Panc1 (cell line): ENCODE measurements at regions not wholly inside any gene's neighbourhood (a gene's known extent, or its start where the extent isn't known, plus 50 kb on each side); places are given as distances from the start of the nearest gene placed in this dataset.

Experiments used
- ATAC-seq: fragments of 200-7000 bp; cut with Tn5 transposase; 2 replicates; pipeline ENCODE4 v1.9.1; 2020; ENCODE audit warnings: mild to moderate bottlenecking, moderate library complexity
- BruUV-seq: library from RNA; stranded (reverse); fragments of 400-500 nt; replicated peaks from 2 replicates; lab custom pipeline; 2021; lab: Mats Ljungman, UMichigan
- CTCF ChIA-PET: fragments of 300-600 bp; sonication (Branson Sonifier 250); formaldehyde crosslinking; loops from one replicate; lab custom pipeline; 2022; ENCODE audit warnings: antibody characterized with exemption; lab: Charles Lee
- POLR2A ChIA-PET: fragments of 300-600 bp; sonication (Branson Sonifier 250); formaldehyde crosslinking; loops from one replicate; lab custom pipeline; 2022; ENCODE audit warnings: antibody characterized with exemption; lab: Charles Lee
- DNase-seq: peaks from one replicate; pipeline ENCODE4 v3.0.0-alpha.2; 2010; ENCODE audit warnings: low read depth, low spot score
- H3K27ac ChIP-seq: 2 replicates; pipeline ENCODE4 v1.5.1; 2011; ENCODE audit warnings: mild to moderate bottlenecking, low read length, inconsistent platforms
- H3K27me3 ChIP-seq: fragments of 200-500 bp; sonication (Bioruptor generic); 2 replicates; pipeline ENCODE4 v1.6.0; 2014; ENCODE audit warnings: low read length, inconsistent platforms; ENCODE audit not compliant: control insufficient read depth, insufficient read depth
- H3K36me3 ChIP-seq: fragments of 200-500 bp; sonication (Bioruptor generic); 2 replicates; pipeline ENCODE4 v1.5.1; 2014; ENCODE audit warnings: inconsistent platforms, mild to moderate bottlenecking, low read length, moderate library complexity; ENCODE audit not compliant: control insufficient read depth, insufficient read depth
- H3K4me1 ChIP-seq: 2 replicates; pipeline ENCODE4 v1.5.1; 2011; ENCODE audit warnings: inconsistent platforms, mild to moderate bottlenecking, low read length, moderate library complexity; ENCODE audit not compliant: control insufficient read depth, insufficient read depth
- H3K4me3 ChIP-seq, 2 experiments: 2 replicates each; pipeline ENCODE4 v1.5.1; 2011 to 2012; ENCODE audit warnings: low read depth in 2 of 2, low read length in 2 of 2, mild to moderate bottlenecking in 2 of 2, inconsistent platforms in 1 of 2, moderate library complexity in 1 of 2
- H3K9me3 ChIP-seq: fragments of 200-500 bp; sonication (Bioruptor generic); 2 replicates; pipeline ENCODE4 v1.5.1; 2014; ENCODE audit warnings: low read depth, mild to moderate bottlenecking, inconsistent platforms, low read length, moderate library complexity; ENCODE audit not compliant: control insufficient read depth, insufficient read depth
- POLR2AphosphoS5 ChIP-seq: IDR thresholded peaks from 2 replicates; pipeline ENCODE4 v1.6.1; 2012; ENCODE audit warnings: mild to moderate bottlenecking, low read depth, low read length, moderate library complexity
- SIN3A ChIP-seq: IDR thresholded peaks from 2 replicates; pipeline ENCODE4 v1.6.1; 2012; ENCODE audit warnings: low read depth, mild to moderate bottlenecking, low read length, moderate library complexity, borderline replicate concordance; ENCODE audit not compliant: insufficient read depth
- TCF7L2 ChIP-seq: IDR thresholded peaks from 2 replicates; pipeline ENCODE4 v1.6.1; 2011; ENCODE audit warnings: mild to moderate bottlenecking, low read depth, low read length, inconsistent platforms
- in situ Hi-C: cut with HindIII; loops from 2 replicates; pipeline ENCODE4 v1.10.0; 2016; ENCODE audit warnings: low sequenced_read_pairs, low pct_unique_long_range_greater_than_20kb
- intact Hi-C: fragments of 100-400 bp; cut with micrococcal nuclease; formaldehyde crosslinking; loops from one replicate; pipeline ENCODE4 v1.10.0; 2022; ENCODE audit not compliant: unreplicated experiment
- TF ChIP-seq, protein P1 (sequence below), 2 experiments: IDR thresholded peaks; 2 replicates each; pipeline ENCODE4 v1.6.1; 2011 to 2012; ENCODE audit warnings: low read depth in 2 of 2, control low read depth in 1 of 2, low read length in 1 of 2, mild to moderate bottlenecking in 1 of 2, moderate library complexity in 1 of 2; ENCODE audit not compliant: insufficient read depth in 1 of 2
- TF ChIP-seq, protein P2 (sequence below): fragments of 450-650 bp; IDR thresholded peaks from 2 replicates; pipeline ENCODE4 v1.5.1; 2017; ENCODE audit warnings: mild to moderate bottlenecking

DNA sequence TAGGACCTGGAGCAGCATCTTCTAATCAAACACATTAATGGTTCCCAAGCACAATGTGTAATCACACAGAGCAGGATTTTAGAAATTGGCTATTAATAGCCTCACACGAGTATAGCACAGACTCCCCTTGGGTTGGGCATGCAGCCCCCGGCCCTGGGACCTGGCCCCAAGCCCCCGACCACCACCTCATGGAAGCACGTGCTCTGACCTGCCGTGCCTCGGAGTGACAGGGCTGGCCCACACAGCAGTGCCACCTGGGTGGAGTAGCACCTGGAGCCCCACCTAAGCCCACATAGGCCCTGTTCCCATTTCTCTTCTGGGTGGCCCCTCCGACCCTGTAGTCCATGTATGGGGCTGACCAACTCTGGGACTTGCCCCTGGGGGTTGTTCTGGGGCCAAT lies 171.8 kb downstream of the TTLL2 start:
- TF ChIP-seq POLR2AphosphoS5 (no peak), SIN3A (no peak), TCF7L2 (no peak)
- TF ChIP-seq, protein P1, sequence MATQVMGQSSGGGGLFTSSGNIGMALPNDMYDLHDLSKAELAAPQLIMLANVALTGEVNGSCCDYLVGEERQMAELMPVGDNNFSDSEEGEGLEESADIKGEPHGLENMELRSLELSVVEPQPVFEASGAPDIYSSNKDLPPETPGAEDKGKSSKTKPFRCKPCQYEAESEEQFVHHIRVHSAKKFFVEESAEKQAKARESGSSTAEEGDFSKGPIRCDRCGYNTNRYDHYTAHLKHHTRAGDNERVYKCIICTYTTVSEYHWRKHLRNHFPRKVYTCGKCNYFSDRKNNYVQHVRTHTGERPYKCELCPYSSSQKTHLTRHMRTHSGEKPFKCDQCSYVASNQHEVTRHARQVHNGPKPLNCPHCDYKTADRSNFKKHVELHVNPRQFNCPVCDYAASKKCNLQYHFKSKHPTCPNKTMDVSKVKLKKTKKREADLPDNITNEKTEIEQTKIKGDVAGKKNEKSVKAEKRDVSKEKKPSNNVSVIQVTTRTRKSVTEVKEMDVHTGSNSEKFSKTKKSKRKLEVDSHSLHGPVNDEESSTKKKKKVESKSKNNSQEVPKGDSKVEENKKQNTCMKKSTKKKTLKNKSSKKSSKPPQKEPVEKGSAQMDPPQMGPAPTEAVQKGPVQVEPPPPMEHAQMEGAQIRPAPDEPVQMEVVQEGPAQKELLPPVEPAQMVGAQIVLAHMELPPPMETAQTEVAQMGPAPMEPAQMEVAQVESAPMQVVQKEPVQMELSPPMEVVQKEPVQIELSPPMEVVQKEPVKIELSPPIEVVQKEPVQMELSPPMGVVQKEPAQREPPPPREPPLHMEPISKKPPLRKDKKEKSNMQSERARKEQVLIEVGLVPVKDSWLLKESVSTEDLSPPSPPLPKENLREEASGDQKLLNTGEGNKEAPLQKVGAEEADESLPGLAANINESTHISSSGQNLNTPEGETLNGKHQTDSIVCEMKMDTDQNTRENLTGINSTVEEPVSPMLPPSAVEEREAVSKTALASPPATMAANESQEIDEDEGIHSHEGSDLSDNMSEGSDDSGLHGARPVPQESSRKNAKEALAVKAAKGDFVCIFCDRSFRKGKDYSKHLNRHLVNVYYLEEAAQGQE (IDR thresholded peaks at IDR 0.05; ENCODE audit: insufficient read depth in 1 of 2, low read depth in 2 of 2, low read length in 1 of 2), result no peak
- TF ChIP-seq, protein P2, sequence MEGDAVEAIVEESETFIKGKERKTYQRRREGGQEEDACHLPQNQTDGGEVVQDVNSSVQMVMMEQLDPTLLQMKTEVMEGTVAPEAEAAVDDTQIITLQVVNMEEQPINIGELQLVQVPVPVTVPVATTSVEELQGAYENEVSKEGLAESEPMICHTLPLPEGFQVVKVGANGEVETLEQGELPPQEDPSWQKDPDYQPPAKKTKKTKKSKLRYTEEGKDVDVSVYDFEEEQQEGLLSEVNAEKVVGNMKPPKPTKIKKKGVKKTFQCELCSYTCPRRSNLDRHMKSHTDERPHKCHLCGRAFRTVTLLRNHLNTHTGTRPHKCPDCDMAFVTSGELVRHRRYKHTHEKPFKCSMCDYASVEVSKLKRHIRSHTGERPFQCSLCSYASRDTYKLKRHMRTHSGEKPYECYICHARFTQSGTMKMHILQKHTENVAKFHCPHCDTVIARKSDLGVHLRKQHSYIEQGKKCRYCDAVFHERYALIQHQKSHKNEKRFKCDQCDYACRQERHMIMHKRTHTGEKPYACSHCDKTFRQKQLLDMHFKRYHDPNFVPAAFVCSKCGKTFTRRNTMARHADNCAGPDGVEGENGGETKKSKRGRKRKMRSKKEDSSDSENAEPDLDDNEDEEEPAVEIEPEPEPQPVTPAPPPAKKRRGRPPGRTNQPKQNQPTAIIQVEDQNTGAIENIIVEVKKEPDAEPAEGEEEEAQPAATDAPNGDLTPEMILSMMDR, result no peak
- intact Hi-C loops (no loop called here), in situ Hi-C loops (no loop called here)
- no peak for ATAC-seq
- POLR2A ChIA-PET, result no interaction called here
- Histone ChIP-seq H3K27ac (no peak overlapping the region), H3K4me3 (no peak overlapping the region), H3K4me1 (no peaks in the 10 kb centered on the region), H3K9me3 (no peaks in the 10 kb centered on the region), H3K36me3 (no peaks in the 10 kb centered on the region), H3K27me3 (peaks cover 5% of the 10 kb centered on the region)
- DNase-seq, result no peak
- no TSS peak for BruUV-seq
- CTCF ChIA-PET, result no interaction called here

- Histone ChIP-seq H3K36me3 (no peaks in the 10 kb centered on the region), H3K4me3 (no peak overlapping the region), H3K27me3 (peaks cover 4% of the 10 kb centered on the region; the same call in 1 of the 2 replicates), H3K9me3 (no peaks in the 10 kb centered on the region), H3K27ac (no peak overlapping the region), H3K4me1 (no peaks in the 10 kb centered on the region)
- in situ Hi-C loops, result no loop called here
- no TSS peak for BruUV-seq
- intact Hi-C loops, result no loop called here
- CTCF ChIA-PET, result no interaction called here
- TF ChIP-seq, protein P1 (IDR thresholded peaks at IDR 0.05; ENCODE audit: insufficient read depth in 1 of 2, low read depth in 2 of 2, low read length in 1 of 2), result no peak
- TF ChIP-seq, protein P2, result no peak
- no peak for ATAC-seq
- no peak for DNase-seq
- POLR2A ChIA-PET, result no interaction called here
Measured at GRCh38 chr6:167497428-167498056, 172.7 kb downstream of the TTLL2 start.
